ENCODE measurements at regions not wholly inside any gene's neighbourhood (a gene's known extent, or its start where the extent isn't known, plus 50 kb on each side); places are given as distances from the start of the nearest gene placed in this dataset.

DNA sequence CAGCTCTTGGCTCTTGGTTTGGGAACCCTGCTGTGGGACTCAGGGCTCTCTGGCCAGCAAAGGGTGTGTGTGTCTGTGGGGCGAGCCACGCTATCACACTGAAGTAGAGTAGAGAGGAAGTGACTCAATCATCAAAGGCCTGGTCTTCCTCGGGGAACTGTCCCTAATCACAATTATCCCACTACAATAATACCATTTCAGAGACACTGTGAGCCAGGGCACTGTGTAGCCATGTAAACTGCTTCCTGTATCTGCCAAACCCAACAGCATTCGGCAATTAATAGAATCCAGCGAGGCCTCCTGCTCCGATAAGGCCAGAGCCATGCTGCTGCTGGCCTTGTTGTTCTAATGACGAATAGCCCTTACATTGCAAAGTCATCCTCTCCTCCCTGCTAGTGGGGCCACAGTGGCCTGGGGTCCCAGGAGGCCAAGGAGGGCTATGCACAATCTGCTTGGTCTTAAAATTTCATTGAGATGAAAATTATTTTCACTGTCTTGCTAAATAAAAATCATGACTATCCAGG is 49.8 kb upstream of the LMO2 start (continued):
- TF ChIP-seq TGIF2 (CRISPR knock-in tag; IDR thresholded peaks at IDR 0.05) (no peak), IRF1 (CRISPR knock-in tag; IDR thresholded peaks at IDR 0.05; ENCODE audit: borderline replicate concordance) (no peak), NCOA2 (IDR thresholded peaks at IDR 0.05; ENCODE audit: partially characterized antibody in 2 of 2) (no peak), HOXB6 (CRISPR knock-in tag; IDR thresholded peaks at IDR 0.05; ENCODE audit: borderline replicate concordance) (no peak), HMGN3 (IDR thresholded peaks at IDR 0.05; ENCODE audit: borderline replicate concordance, extremely low read depth, insufficient read length, low read depth, low read length) (no peak), ZFP30 (CRISPR knock-in tag; IDR thresholded peaks at IDR 0.05; ENCODE audit: borderline replicate concordance) (no peak), ZHX1 (conservative IDR thresholded peaks at IDR 0.05; ENCODE audit: low read length) (no peak), ZNF561 (CRISPR knock-in tag; conservative IDR thresholded peaks at IDR 0.05) (no peak), KLF6 (CRISPR knock-in tag; IDR thresholded peaks at IDR 0.05; ENCODE audit: borderline replicate concordance) (peak; percentile 25; the same call in 1 of the 2 replicates), SMAD3 (CRISPR knock-in tag; conservative IDR thresholded peaks at IDR 0.05) (peak; percentile 33; the same call in 1 of the 2 replicates)
- TF ChIP-seq, protein P1, sequence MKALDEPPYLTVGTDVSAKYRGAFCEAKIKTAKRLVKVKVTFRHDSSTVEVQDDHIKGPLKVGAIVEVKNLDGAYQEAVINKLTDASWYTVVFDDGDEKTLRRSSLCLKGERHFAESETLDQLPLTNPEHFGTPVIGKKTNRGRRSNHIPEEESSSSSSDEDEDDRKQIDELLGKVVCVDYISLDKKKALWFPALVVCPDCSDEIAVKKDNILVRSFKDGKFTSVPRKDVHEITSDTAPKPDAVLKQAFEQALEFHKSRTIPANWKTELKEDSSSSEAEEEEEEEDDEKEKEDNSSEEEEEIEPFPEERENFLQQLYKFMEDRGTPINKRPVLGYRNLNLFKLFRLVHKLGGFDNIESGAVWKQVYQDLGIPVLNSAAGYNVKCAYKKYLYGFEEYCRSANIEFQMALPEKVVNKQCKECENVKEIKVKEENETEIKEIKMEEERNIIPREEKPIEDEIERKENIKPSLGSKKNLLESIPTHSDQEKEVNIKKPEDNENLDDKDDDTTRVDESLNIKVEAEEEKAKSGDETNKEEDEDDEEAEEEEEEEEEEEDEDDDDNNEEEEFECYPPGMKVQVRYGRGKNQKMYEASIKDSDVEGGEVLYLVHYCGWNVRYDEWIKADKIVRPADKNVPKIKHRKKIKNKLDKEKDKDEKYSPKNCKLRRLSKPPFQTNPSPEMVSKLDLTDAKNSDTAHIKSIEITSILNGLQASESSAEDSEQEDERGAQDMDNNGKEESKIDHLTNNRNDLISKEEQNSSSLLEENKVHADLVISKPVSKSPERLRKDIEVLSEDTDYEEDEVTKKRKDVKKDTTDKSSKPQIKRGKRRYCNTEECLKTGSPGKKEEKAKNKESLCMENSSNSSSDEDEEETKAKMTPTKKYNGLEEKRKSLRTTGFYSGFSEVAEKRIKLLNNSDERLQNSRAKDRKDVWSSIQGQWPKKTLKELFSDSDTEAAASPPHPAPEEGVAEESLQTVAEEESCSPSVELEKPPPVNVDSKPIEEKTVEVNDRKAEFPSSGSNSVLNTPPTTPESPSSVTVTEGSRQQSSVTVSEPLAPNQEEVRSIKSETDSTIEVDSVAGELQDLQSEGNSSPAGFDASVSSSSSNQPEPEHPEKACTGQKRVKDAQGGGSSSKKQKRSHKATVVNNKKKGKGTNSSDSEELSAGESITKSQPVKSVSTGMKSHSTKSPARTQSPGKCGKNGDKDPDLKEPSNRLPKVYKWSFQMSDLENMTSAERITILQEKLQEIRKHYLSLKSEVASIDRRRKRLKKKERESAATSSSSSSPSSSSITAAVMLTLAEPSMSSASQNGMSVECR (CRISPR knock-in tag; IDR thresholded peaks at IDR 0.05) = no peak
- TF ChIP-seq, protein P2, sequence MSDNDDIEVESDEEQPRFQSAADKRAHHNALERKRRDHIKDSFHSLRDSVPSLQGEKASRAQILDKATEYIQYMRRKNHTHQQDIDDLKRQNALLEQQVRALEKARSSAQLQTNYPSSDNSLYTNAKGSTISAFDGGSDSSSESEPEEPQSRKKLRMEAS (CRISPR knock-in tag; IDR thresholded peaks at IDR 0.05) = peak; percentile 88
- TF ChIP-seq, protein P3, sequence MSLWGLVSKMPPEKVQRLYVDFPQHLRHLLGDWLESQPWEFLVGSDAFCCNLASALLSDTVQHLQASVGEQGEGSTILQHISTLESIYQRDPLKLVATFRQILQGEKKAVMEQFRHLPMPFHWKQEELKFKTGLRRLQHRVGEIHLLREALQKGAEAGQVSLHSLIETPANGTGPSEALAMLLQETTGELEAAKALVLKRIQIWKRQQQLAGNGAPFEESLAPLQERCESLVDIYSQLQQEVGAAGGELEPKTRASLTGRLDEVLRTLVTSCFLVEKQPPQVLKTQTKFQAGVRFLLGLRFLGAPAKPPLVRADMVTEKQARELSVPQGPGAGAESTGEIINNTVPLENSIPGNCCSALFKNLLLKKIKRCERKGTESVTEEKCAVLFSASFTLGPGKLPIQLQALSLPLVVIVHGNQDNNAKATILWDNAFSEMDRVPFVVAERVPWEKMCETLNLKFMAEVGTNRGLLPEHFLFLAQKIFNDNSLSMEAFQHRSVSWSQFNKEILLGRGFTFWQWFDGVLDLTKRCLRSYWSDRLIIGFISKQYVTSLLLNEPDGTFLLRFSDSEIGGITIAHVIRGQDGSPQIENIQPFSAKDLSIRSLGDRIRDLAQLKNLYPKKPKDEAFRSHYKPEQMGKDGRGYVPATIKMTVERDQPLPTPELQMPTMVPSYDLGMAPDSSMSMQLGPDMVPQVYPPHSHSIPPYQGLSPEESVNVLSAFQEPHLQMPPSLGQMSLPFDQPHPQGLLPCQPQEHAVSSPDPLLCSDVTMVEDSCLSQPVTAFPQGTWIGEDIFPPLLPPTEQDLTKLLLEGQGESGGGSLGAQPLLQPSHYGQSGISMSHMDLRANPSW (CRISPR knock-in tag; IDR thresholded peaks at IDR 0.05) = no peak

Measured in K562 (cell line).